Activated gamma-delta T cell treated with Interleukin-2 at 50 U/mL for 16 hours (primary cell): ENCODE measurements at regions not wholly inside any gene's neighbourhood (a gene's known extent, or its start where the extent isn't known, plus 50 kb on each side); places are given as distances from the start of the nearest gene placed in this dataset.

Source experiments
- DNase-seq: peaks from one replicate; pipeline ENCODE4 v3.0.0-alpha.2; 2020

GRCh38 chr13:27370305-27370872 lies 54.0 kb upstream of the GTF3A start:
- no peak for DNase-seq

DNA sequence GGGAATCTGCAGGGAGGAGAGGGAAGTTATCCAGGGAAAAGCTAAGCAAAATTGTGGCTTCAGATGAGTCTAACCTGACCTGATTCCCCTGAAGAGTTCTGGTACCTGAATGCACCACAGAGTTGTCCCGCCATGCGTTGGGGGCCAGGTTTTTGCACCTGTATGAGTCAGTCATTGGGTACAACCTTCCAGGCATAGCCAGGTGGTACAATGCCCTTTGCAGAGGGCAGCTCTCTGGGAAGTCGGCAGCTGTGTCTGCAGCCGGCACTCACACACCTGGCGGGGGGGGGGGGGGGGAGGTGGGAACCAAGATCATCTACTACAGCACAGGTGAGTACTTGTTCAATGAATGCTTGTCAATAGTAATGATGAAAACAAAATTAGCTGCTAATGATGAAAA lies 52.5 kb upstream of the GTF3A start:
- no peak for DNase-seq

GRCh38 chr13:27372896-27373295 lies 51.5 kb upstream of the GTF3A start:
- no peak for DNase-seq

DNA sequence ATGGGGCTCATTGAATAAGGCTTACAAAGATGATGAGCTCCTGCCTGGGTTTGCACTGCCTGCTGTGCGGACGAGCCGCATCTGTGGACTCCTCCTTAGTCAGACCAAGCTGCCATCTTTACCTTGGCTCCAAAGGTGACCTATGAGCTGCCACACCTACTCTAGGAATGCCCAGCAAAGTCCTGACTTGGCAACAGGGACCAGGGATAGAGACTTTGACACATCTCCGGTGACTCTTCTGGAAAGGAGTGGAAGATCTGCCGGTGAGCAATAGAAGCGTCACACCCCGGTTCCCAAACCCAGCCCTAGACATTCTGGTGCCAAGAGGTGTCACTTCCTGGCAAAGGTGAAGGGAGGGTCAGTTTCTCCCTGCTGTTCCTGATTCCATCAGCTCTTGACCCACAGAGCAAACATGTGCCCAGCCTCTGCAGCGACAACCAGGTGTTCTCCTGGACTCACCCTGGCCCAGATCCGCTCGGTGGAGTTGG lies 50.2 kb upstream of the GTF3A start:
- DNase-seq, result no peak
